ENCODE measurements at regions not wholly inside any gene's neighbourhood (a gene's known extent, or its start where the extent isn't known, plus 50 kb on each side); places are given as distances from the start of the nearest gene placed in this dataset.

DNA sequence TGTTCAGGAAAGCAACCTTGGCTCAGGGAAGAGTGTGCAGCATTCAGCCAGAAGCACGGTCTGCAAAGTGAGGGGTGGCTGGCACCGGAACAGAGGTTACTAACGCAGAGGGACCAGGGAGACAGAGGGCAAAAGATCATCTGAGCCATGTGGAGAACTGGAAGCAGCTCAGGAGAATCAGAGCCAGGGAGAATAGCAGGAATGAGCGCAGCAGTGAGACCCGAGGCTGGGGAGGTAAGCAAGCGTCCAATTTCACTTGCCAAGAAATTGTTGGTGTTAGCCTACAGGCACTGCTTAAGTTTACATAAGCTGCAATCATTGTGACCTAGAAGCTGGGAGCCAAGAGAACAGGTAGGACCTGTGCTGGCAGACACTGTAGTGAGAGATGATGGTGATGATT is 372.6 kb upstream of the POU3F3 start:
- TF ChIP-seq POLR2A (IDR thresholded peaks at IDR 0.05; ENCODE audit: borderline replicate concordance, extremely low read depth, insufficient read depth, insufficient read length): no peak
- TF ChIP-seq CTCF (IDR thresholded peaks at IDR 0.05 in 2 of 3, conservative IDR thresholded peaks at IDR 0.05 in 1 of 3; ENCODE audit: borderline replicate concordance in 1 of 3, insufficient read depth in 1 of 3, low read depth in 2 of 3, low read length in 2 of 3): no peak
- TF ChIP-seq FOSL1 (IDR thresholded peaks at IDR 0.05; ENCODE audit: low read depth): no peak
- TF ChIP-seq RAD21 (IDR thresholded peaks at IDR 0.05; ENCODE audit: low read depth): no peak
- TF ChIP-seq EZH2phosphoT487 (IDR thresholded peaks at IDR 0.05; ENCODE audit: borderline replicate concordance): no peak
- TF ChIP-seq YY1 (IDR thresholded peaks at IDR 0.05; ENCODE audit: extremely low read depth, insufficient replicate concordance, low read depth, low read length): no peak
- TF ChIP-seq CBX3 (IDR thresholded peaks at IDR 0.05; ENCODE audit: low read depth): no peak
- TF ChIP-seq SIN3A (IDR thresholded peaks at IDR 0.05; ENCODE audit: low read depth): no peak
- no peak for TF ChIP-seq EGR1 (IDR thresholded peaks at IDR 0.05; ENCODE audit: low read depth)
- TF ChIP-seq ZNF274 (IDR thresholded peaks at IDR 0.05; ENCODE audit: low read depth, low read length): no peak
- no peak for TF ChIP-seq SP1 (IDR thresholded peaks at IDR 0.05; ENCODE audit: low read depth)
